HUES64 (cell line): ENCODE measurements at regions not wholly inside any gene's neighbourhood (a gene's known extent, or its start where the extent isn't known, plus 50 kb on each side); places are given as distances from the start of the nearest gene placed in this dataset.

Experiments
- H3K27ac ChIP-seq: 2 replicates; pipeline ENCODE4 v1.7.0; 2013; ENCODE audit warnings: low read depth, low read length, inconsistent platforms
- H3K27me3 ChIP-seq: 2 replicates; pipeline ENCODE4 v1.6.1; 2013; ENCODE audit warnings: mild to moderate bottlenecking, low read length; ENCODE audit not compliant: insufficient read depth
- H3K36me3 ChIP-seq: 2 replicates; pipeline ENCODE4 v1.6.1; 2013; ENCODE audit warnings: mild to moderate bottlenecking, low read length; ENCODE audit not compliant: insufficient read depth
- H3K4me1 ChIP-seq: 2 replicates; pipeline ENCODE4 v1.6.1; 2013; ENCODE audit warnings: mild to moderate bottlenecking, low read length, moderate library complexity; ENCODE audit not compliant: insufficient read depth
- H3K4me3 ChIP-seq: 2 replicates; pipeline ENCODE4 v1.5.1; 2013; ENCODE audit warnings: mild to moderate bottlenecking, low read length, moderate library complexity
- H3K9ac ChIP-seq: 2 replicates; pipeline ENCODE4 v1.6.1; 2013; ENCODE audit warnings: mild to moderate bottlenecking, low read depth, low read length
- H3K9me3 ChIP-seq: 2 replicates; pipeline ENCODE4 v1.6.1; 2013; ENCODE audit warnings: low read depth, low read length; ENCODE audit not compliant: insufficient read depth
- WGBS: fragments of 150-250, 120-280 bp; methylation state at CpG from one replicate; pipeline ENCODE4 v1.1.7; 2013; ENCODE audit warnings: missing lambda C conversion rate; 5-methylcytosine and 5-hydroxymethylcytosine counted together

DNA sequence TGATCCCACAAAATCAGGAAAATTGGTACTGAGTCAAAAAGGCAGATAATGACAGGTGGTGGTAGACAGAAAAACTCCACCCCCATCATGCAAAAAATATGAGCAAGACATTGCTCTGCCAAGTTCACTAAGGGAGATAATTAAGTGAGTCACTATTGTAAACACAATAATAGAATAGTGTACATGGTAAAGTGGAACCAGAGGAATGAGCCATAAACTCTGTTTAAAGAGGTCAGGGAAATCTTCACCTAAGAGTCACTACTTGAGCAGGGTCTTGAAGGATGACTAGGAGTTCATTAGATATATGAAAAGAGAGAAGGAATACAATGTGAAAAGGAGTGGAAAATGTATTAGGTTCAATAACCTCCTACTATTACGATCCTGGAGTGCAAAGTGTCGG, 213.4 kb upstream of the PEX5L start:
- no peak overlapping the region for H3K27ac ChIP-seq
- 100% methylated on average over 2 of the region's 2 CpGs for WGBS
- H3K4me1 ChIP-seq = peaks cover 12% of the 10 kb centered on the region
- no peak overlapping the region for H3K9ac ChIP-seq
- H3K27me3 ChIP-seq = no peaks in the 10 kb centered on the region
- no peaks in the 10 kb centered on the region for H3K9me3 ChIP-seq
- no peaks in the 10 kb centered on the region for H3K36me3 ChIP-seq
- H3K4me3 ChIP-seq = no peak overlapping the region

- Histone ChIP-seq H3K27ac (no peak overlapping the region), H3K4me3 (no peak overlapping the region), H3K27me3 (no peaks in the 10 kb centered on the region), H3K9ac (no peak overlapping the region), H3K36me3 (no peaks in the 10 kb centered on the region), H3K4me1 (peaks cover 1% of the 10 kb centered on the region; the same call in 1 of the 2 replicates), H3K9me3 (no peaks in the 10 kb centered on the region)
- WGBS = 97% methylated on average over 2 of the region's 3 CpGs
Measured at GRCh38 chr3:180252683-180253082, 215.9 kb upstream of the PEX5L start.

DNA sequence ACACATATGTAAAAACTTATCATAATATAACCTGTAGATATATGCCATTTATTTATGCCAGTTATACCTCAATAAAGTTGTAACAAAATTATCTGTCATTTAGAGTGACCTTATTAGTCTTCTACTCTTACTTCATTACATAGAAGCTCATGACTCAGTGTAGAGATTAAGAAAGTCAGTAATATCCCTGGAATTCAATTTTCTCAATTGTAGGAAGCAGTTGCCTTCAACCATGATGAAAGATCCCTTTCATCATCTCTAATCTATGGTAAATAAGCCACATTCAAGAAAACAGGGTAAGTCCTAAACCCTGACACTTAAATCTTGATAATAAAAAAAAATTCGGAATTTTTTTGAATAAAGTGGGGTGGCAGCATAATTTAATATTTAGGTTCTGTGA, 216.5 kb upstream of the PEX5L start:
- 92% methylated on average over 1 of the region's 1 CpG for WGBS
- H3K36me3 ChIP-seq = no peaks in the 10 kb centered on the region
- no peak overlapping the region for H3K9ac ChIP-seq
- no peaks in the 10 kb centered on the region for H3K9me3 ChIP-seq
- no peaks in the 10 kb centered on the region for H3K4me1 ChIP-seq
- no peak overlapping the region for H3K4me3 ChIP-seq
- H3K27me3 ChIP-seq = no peaks in the 10 kb centered on the region
- H3K27ac ChIP-seq = no peak overlapping the region

DNA sequence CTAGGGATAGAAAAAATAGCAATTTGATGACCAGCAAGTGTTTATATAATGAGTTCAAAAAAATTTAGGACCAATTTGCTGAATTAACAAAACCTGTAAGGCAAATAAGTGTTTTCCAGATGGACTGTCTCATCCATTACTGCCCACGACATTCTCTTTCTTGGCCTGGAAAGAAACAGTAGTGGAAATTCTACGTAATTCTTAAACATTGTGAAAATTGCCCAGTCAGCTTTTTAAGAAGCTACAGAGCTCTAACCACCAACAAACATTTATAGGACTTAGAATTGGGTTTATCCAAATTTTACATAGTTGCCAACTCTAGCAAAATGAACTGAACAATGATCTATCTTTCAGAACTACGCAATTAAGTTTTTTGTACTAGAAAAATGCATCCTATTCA, 227.7 kb upstream of the PEX5L start:
- WGBS = 98% methylated on average over 3 of the region's 3 CpGs
- no peak overlapping the region for H3K27ac ChIP-seq
- H3K9me3 ChIP-seq = no peaks in the 10 kb centered on the region
- no peaks in the 10 kb centered on the region for H3K4me1 ChIP-seq
- no peak overlapping the region for H3K9ac ChIP-seq
- no peaks in the 10 kb centered on the region for H3K36me3 ChIP-seq
- H3K4me3 ChIP-seq = no peak overlapping the region
- no peaks in the 10 kb centered on the region for H3K27me3 ChIP-seq

GRCh38 chr3:180265551-180265950, 228.8 kb upstream of the PEX5L start:
- no peaks in the 10 kb centered on the region for H3K36me3 ChIP-seq
- no peaks in the 10 kb centered on the region for H3K4me1 ChIP-seq
- H3K27ac ChIP-seq = no peak overlapping the region
- no peaks in the 10 kb centered on the region for H3K27me3 ChIP-seq
- H3K4me3 ChIP-seq = no peak overlapping the region
- no peak overlapping the region for H3K9ac ChIP-seq
- H3K9me3 ChIP-seq = no peaks in the 10 kb centered on the region

- Histone ChIP-seq H3K4me1 (no peaks in the 10 kb centered on the region), H3K9ac (no peak overlapping the region), H3K9me3 (no peaks in the 10 kb centered on the region), H3K27me3 (no peaks in the 10 kb centered on the region), H3K27ac (no peak overlapping the region), H3K4me3 (no peak overlapping the region), H3K36me3 (no peaks in the 10 kb centered on the region)
- 88% methylated on average over 2 of the region's 3 CpGs for WGBS
Measured at GRCh38 chr3:180267202-180267843, 230.6 kb upstream of the PEX5L start.

- Histone ChIP-seq H3K9me3 (no peaks in the 10 kb centered on the region), H3K4me1 (no peaks in the 10 kb centered on the region), H3K4me3 (no peak overlapping the region), H3K27ac (no peak overlapping the region), H3K36me3 (no peaks in the 10 kb centered on the region), H3K27me3 (no peaks in the 10 kb centered on the region), H3K9ac (no peak overlapping the region)
- WGBS = 90% methylated on average over 4 of the region's 4 CpGs
Measured at GRCh38 chr3:180274536-180274935, 237.8 kb upstream of the PEX5L start.

GRCh38 chr3:180275176-180275575, 238.4 kb upstream of the PEX5L start:
- H3K9ac ChIP-seq = no peak overlapping the region
- no peaks in the 10 kb centered on the region for H3K27me3 ChIP-seq
- no peaks in the 10 kb centered on the region for H3K36me3 ChIP-seq
- H3K4me3 ChIP-seq = no peak overlapping the region
- no peaks in the 10 kb centered on the region for H3K9me3 ChIP-seq
- WGBS = 97% methylated on average over 2 of the region's 2 CpGs
- H3K27ac ChIP-seq = no peak overlapping the region
- H3K4me1 ChIP-seq = no peaks in the 10 kb centered on the region

DNA sequence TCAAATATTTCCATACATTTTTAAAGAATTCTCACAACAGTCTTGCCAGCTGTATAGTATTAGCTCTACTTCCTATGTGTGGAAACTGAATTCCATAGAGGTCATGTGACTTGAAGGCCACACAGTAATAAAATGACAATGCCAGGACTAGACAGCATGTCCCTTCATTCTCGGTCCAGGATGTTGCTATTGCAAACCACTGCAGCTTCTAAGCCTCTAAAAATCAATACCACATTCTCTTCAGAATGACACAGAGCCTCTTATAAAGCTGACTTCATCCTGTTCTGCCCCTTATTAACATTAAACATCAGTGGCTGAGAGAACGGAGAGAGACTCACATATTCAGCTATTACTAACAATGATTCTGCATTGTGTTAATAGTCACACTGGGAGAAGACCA, 240.3 kb upstream of the PEX5L start:
- WGBS = 91% methylated on average over 2 of the region's 2 CpGs
- no peaks in the 10 kb centered on the region for H3K4me1 ChIP-seq
- H3K9ac ChIP-seq = no peak overlapping the region
- H3K36me3 ChIP-seq = no peaks in the 10 kb centered on the region
- H3K9me3 ChIP-seq = no peaks in the 10 kb centered on the region
- no peak overlapping the region for H3K27ac ChIP-seq
- no peaks in the 10 kb centered on the region for H3K27me3 ChIP-seq
- no peak overlapping the region for H3K4me3 ChIP-seq

- no peak overlapping the region for H3K27ac ChIP-seq
- no peak overlapping the region for H3K9ac ChIP-seq
- H3K4me1 ChIP-seq = no peaks in the 10 kb centered on the region
- no peaks in the 10 kb centered on the region for H3K36me3 ChIP-seq
- 88% methylated on average over 2 of the region's 2 CpGs for WGBS
- H3K9me3 ChIP-seq = no peaks in the 10 kb centered on the region
- no peaks in the 10 kb centered on the region for H3K27me3 ChIP-seq
- H3K4me3 ChIP-seq = no peak overlapping the region
Measured at GRCh38 chr3:180278583-180279188, 241.9 kb upstream of the PEX5L start.

DNA sequence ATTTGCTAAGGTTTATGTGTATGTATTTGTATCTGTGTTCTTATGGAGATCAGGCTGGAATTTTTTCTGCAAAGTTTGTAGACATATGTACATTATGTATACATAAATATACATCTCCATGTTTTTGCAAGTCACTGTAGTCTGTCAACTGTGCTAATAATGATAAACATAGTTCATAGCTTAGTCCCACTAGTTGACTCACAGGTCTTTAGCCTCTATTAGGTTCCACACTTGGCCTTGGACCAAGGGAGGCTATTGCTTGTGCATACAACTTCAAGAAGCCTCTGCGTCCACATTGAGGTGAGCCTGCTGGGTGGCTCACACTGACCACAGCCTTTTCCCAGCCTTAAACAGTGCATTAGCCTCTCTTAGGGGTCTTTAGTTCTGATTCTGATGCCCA, 243.8 kb upstream of the PEX5L start:
- Histone ChIP-seq H3K4me3 (no peak overlapping the region), H3K27ac (no peak overlapping the region), H3K9ac (no peak overlapping the region), H3K27me3 (no peaks in the 10 kb centered on the region), H3K9me3 (no peaks in the 10 kb centered on the region), H3K36me3 (no peaks in the 10 kb centered on the region), H3K4me1 (no peaks in the 10 kb centered on the region)
- WGBS = 96% methylated on average over 1 of the region's 1 CpG

DNA sequence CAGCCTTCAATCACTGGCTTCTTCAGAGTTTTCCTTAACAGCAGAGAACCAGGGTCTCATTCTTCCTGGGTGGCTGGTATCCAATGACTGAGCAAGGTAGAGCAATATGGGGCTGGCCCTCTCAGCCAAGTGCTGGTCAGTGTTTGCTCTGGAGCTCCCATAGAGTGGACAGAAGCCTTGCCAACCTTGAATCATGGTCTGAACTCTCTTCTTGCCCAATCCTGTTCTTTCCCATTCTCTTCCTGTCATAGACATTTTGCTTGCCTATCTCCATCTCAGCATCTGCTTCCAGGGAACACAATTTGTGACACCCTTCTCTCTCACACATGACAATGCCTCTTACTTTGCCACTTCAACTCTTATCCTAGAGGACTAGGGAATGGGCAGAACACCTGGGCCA, 245.6 kb upstream of the PEX5L start:
- no peaks in the 10 kb centered on the region for H3K4me1 ChIP-seq
- no peaks in the 10 kb centered on the region for H3K36me3 ChIP-seq
- no peak overlapping the region for H3K4me3 ChIP-seq
- no peak overlapping the region for H3K9ac ChIP-seq
- H3K27me3 ChIP-seq = no peaks in the 10 kb centered on the region
- no peak overlapping the region for H3K27ac ChIP-seq
- H3K9me3 ChIP-seq = no peaks in the 10 kb centered on the region
